ENCODE measurements at regions not wholly inside any gene's neighbourhood (a gene's known extent, or its start where the extent isn't known, plus 50 kb on each side); places are given as distances from the start of the nearest gene placed in this dataset.

- no peak for TF ChIP-seq ZEB1 (IDR thresholded peaks at IDR 0.05; ENCODE audit: insufficient replicate concordance, low read depth)
- TF ChIP-seq ZHX2 (IDR thresholded peaks at IDR 0.05; ENCODE audit: low read depth): no peak
- TF ChIP-seq ZHX2 (CRISPR knock-in tag; IDR thresholded peaks at IDR 0.05; ENCODE audit: borderline replicate concordance): no peak
- TF ChIP-seq CBX1 (IDR thresholded peaks at IDR 0.05; ENCODE audit: low read depth): no peak
- TF ChIP-seq ZNF710 (CRISPR knock-in tag; IDR thresholded peaks at IDR 0.05; ENCODE audit: borderline replicate concordance): no peak
- peak; percentile 21 for TF ChIP-seq XRCC5 (optimal IDR thresholded peaks at IDR 0.05; ENCODE audit: low read length)
- 0 out of 2 replicates have a peak, but pooled peaks have one; percentile 10 for TF ChIP-seq MTA3 (CRISPR knock-in tag; IDR thresholded peaks at IDR 0.05)
- no peak for TF ChIP-seq ZNF772 (CRISPR knock-in tag; IDR thresholded peaks at IDR 0.05)
- TF ChIP-seq NCOA1 (CRISPR knock-in tag; IDR thresholded peaks at IDR 0.05): 0 out of 2 replicates have a peak, but pooled peaks have one; percentile 13
- TF ChIP-seq ZNF7 (CRISPR knock-in tag; IDR thresholded peaks at IDR 0.05): no peak
Measured at GRCh38 chr16:85460252-85461021, 152.7 kb upstream of the GSE1 start (continued).
